Upper lobe of left lung (tissue), 6 donors: ENCODE measurements at regions not wholly inside any gene's neighbourhood (a gene's known extent, or its start where the extent isn't known, plus 50 kb on each side); places are given as distances from the start of the nearest gene placed in this dataset.

Experiments used
- ATAC-seq, 2 donors: fragments of 200-7000 bp; cut with Tn5 transposase; one replicate each; pipeline ENCODE4 v1.9.1; 2022; ENCODE audit warnings: mild to moderate bottlenecking in 2 of 2, moderate library complexity in 2 of 2; ENCODE audit not compliant: low FRiP score in 2 of 2
- DNase-seq, 2 donors: peaks; one replicate each; pipeline ENCODE4 v3.0.0-alpha.2; 2019 to 2020
- H3K27ac ChIP-seq, 4 donors: fragments of 200-600 bp; sonication (generic); one replicate each; pipeline ENCODE4 v1.5.1; 2016 to 2019
- H3K27me3 ChIP-seq, 4 donors: fragments of 200-600 bp; sonication (generic); one replicate each; pipeline ENCODE4 v1.5.1; 2017 to 2019
- H3K36me3 ChIP-seq, 4 donors: fragments of 200-600 bp; sonication (generic); one replicate each; pipeline ENCODE4 v1.5.1; 2016 to 2019
- H3K4me1 ChIP-seq, 4 donors: fragments of 200-600 bp; sonication (generic); one replicate each; pipeline ENCODE4 v1.5.1; 2018 to 2019
- H3K4me3 ChIP-seq, 4 donors: fragments of 200-600 bp; sonication (generic); one replicate each; pipeline ENCODE4 v1.5.1; 2017 to 2019; ENCODE audit warnings: mild to moderate bottlenecking in 2 of 4, moderate library complexity in 1 of 4
- H3K9me3 ChIP-seq, 4 donors: fragments of 200-600 bp; sonication (generic); one replicate each; pipeline ENCODE4 v1.5.1; 2018 to 2019
- EP300 ChIP-seq, 4 donors: sonication (generic); formaldehyde crosslinking; IDR thresholded peaks; one replicate each; pipeline ENCODE4 v1.5.1; 2017; ENCODE audit warnings: antibody characterized with exemption in 4 of 4, control low read depth in 2 of 4
- POLR2A ChIP-seq, 4 donors: fragments of 450-650 bp; IDR thresholded peaks; one replicate each; pipeline ENCODE4 v1.5.1; 2016 to 2017; ENCODE audit warnings: antibody characterized with exemption in 4 of 4, mild to moderate bottlenecking in 2 of 4
- POLR2AphosphoS5 ChIP-seq, 2 donors: sonication (generic); formaldehyde crosslinking; IDR thresholded peaks; one replicate each; pipeline ENCODE4 v1.5.1; 2017; ENCODE audit warnings: antibody characterized with exemption in 2 of 2
- WGBS, 2 donors: methylation state at CpG; one replicate each; pipeline ENCODE4 v1.1.5; 2017 to 2018; 5-methylcytosine and 5-hydroxymethylcytosine counted together
- TF ChIP-seq, protein P1 (sequence below), 6 experiments: fragments of 450-650 bp in 4 of 6; fragments of 200-600 bp in 2 of 6; sonication (generic) in 2 of 6; IDR thresholded peaks; one replicate each; pipeline ENCODE4 v1.5.1; 2016 to 2019; ENCODE audit warnings: antibody characterized with exemption in 6 of 6
- donor health status: DM: no; HTN: no; CAD: no; lungs with moderate emphysema.
- donor health status: DM: no; HTN: yes; CAD: no; lungs with severe emphysema.

DNA sequence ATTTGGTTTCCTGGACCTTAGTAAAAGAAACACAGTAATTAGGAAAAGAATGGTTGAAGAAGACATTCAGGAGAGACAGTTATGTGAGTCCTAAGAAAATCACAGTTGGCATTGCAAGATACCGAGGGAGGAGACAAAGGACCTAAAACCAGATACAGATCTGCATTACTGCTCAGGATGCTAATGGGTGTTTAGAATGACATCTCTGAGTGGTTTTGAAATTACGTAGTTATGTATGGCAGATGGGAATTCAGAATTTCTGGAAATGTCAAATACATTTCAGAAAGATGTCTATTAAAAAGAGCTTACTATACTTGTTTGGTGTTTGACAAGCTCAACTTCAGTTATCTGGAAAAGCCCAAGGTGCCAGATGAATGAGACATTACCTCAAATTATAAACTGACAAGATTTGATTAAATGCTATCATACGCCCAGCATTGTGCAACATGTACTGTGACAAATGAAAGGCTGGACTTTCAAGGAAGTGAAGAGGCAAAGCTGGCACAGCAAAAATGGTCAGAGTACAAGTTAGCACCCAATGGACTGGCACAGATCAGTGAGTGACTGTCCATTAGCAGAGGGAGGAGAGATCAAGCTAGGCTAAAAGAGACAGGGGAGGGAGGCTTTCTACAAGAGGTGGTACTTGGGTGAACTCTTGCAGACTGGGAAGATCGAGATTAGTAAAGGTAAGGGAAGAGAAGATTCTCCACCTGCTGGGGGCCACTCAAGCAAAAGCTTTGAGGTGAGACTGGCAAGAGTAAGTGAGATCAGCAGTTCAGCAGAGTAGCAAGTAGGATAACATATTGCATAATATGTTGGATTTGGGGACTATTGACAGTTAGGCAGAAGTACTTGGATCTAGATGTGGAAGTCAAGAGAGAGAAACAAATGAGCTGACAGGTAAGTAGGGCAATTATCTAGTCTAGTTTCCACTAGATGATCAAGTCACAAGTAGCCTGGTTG lies 168.9 kb downstream of the CYRIA start:
- Histone ChIP-seq H3K36me3 (no peaks in the 10 kb centered on the region), H3K4me1 (no peaks in the 10 kb centered on the region), H3K27ac (no peak overlapping the region), H3K27me3 (no peaks in the 10 kb centered on the region), H3K9me3 (no peaks in the 10 kb centered on the region), H3K4me3 (no peak overlapping the region)
- WGBS, 2 donors, result 67 to 80% methylated on average over 4 of the region's 4 CpGs
- DNase-seq, result no peak
- no peak for ATAC-seq
- TF ChIP-seq POLR2AphosphoS5 (IDR thresholded peaks at IDR 0.05) (no peak), EP300 (IDR thresholded peaks at IDR 0.05) (no peak), POLR2A (IDR thresholded peaks at IDR 0.05) (no peak)
- TF ChIP-seq, protein P1, sequence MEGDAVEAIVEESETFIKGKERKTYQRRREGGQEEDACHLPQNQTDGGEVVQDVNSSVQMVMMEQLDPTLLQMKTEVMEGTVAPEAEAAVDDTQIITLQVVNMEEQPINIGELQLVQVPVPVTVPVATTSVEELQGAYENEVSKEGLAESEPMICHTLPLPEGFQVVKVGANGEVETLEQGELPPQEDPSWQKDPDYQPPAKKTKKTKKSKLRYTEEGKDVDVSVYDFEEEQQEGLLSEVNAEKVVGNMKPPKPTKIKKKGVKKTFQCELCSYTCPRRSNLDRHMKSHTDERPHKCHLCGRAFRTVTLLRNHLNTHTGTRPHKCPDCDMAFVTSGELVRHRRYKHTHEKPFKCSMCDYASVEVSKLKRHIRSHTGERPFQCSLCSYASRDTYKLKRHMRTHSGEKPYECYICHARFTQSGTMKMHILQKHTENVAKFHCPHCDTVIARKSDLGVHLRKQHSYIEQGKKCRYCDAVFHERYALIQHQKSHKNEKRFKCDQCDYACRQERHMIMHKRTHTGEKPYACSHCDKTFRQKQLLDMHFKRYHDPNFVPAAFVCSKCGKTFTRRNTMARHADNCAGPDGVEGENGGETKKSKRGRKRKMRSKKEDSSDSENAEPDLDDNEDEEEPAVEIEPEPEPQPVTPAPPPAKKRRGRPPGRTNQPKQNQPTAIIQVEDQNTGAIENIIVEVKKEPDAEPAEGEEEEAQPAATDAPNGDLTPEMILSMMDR (IDR thresholded peaks at IDR 0.05), result no peak

DNA sequence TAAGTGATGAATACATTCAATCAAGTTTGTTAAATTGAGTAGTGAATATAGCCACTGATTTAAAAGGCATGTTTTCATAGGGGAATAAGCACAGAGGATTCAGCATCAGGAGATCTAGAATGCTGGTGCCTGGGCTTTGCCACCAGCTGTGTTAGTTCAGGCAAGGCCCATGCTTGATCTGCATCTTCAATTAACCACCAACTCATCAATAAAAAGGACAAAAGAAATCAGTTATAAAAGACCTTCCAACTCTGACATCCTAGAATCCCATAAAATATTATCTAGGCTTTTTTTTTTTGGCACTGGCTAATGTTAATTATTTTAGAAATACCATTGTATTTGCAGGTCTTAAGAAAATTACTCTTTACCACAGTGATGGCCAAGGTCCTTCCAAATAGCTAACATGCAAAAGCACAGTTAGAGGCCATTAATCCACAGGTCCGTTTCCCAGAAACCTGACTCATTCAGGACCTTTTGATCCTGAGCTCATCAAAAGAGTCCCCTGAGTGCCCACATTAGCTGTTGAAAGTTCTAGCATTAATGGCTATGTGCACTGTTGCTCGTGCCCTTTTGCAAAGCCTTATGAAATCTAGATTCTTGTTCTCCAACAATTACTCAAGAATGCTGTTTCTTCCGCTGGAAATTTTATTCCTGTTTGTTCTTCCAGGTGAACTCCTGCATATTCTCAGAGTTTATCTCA lies 170.0 kb downstream of the CYRIA start:
- Histone ChIP-seq H3K27ac (no peak overlapping the region), H3K4me3 (no peak overlapping the region), H3K4me1 (no peaks in the 10 kb centered on the region), H3K36me3 (no peaks in the 10 kb centered on the region), H3K9me3 (no peaks in the 10 kb centered on the region), H3K27me3 (no peaks in the 10 kb centered on the region)
- ATAC-seq (no peak), DNase-seq (no peak)
- TF ChIP-seq POLR2A (IDR thresholded peaks at IDR 0.05) (no peak), POLR2AphosphoS5 (IDR thresholded peaks at IDR 0.05) (no peak), EP300 (IDR thresholded peaks at IDR 0.05) (no peak)
- TF ChIP-seq, protein P1 (IDR thresholded peaks at IDR 0.05), result no peak
- 84 to 90% methylated on average over 3 of the region's 3 CpGs for WGBS, 2 donors

DNA sequence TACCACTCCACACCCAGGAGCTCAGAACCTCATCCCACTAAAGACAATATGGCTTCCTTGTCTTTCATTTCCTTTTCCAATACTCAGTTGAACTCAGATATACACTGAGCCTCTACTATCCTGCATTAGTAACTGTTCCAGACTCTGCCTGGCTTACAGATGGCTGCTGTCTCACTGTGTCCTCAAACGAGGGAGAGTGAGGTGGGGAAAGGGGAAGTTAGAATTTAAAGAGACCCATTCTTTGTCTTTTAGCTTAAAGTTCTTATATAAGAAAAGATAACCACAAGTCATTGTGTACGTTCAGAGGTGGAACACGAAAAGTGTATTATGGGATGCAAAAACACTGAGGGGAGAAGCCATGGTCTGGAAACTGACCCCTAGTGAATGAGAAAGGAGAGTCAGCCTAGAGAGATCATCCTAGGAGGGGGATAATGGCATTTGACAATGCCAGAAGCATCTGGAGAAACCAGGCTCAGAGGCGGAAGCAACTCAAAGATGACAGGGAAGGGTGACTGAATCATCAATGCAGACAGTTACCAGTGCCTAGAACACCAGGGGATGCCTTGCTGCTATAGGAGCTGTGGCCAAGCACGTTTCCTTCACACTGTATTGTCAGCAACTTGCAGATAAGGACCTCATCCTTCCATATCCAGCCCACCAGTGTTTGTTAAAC lies 170.7 kb downstream of the CYRIA start:
- WGBS, 2 donors, result 52% methylated on average over 5 of the region's 5 CpGs
- TF ChIP-seq POLR2AphosphoS5 (IDR thresholded peaks at IDR 0.05) (no peak), POLR2A (IDR thresholded peaks at IDR 0.05) (no peak), EP300 (IDR thresholded peaks at IDR 0.05) (no peak)
- TF ChIP-seq, protein P1 (IDR thresholded peaks at IDR 0.05), result no peak

DNA sequence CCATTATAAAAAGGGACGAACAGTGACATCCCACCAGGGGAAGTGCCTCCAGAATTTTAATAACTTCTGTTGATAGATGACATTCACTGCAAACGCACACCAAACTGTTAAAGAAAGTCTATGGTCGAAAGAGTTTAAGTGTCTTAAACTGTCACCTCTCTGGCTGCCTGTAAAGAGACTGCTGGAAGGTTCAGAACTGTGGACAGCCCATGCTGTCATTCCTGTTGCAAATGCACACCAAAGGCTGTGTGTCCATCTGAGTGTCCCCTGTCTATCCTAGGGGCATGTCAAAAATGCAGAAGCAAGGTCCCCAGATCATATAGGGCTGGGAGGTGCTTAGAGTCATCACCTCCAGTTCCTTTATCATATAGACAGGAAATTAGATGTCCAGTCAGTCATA lies 171.8 kb downstream of the CYRIA start:
- no peak overlapping the region for H3K4me3 ChIP-seq
- no peaks in the 10 kb centered on the region for H3K9me3 ChIP-seq
- H3K4me1 ChIP-seq, result no peaks in the 10 kb centered on the region
- H3K36me3 ChIP-seq, result no peaks in the 10 kb centered on the region
- no peak for DNase-seq
- ATAC-seq, result no peak
- no peak for TF ChIP-seq EP300 (IDR thresholded peaks at IDR 0.05)
- TF ChIP-seq POLR2A (IDR thresholded peaks at IDR 0.05), result no peak
- TF ChIP-seq, protein P1 (IDR thresholded peaks at IDR 0.05), result no peak
- TF ChIP-seq POLR2AphosphoS5 (IDR thresholded peaks at IDR 0.05), result no peak
- H3K27me3 ChIP-seq, result no peaks in the 10 kb centered on the region
- H3K27ac ChIP-seq, result no peak overlapping the region
- WGBS, 2 donors, result 62 to 70% methylated on average over 3 of the region's 3 CpGs

More for the DNA sequence above, 170.7 kb downstream of the CYRIA start:
- no peaks in the 10 kb centered on the region for H3K27me3 ChIP-seq
- no peak overlapping the region for H3K4me3 ChIP-seq
- no peaks in the 10 kb centered on the region for H3K36me3 ChIP-seq
- H3K9me3 ChIP-seq, result no peaks in the 10 kb centered on the region
- H3K27ac ChIP-seq, result no peak overlapping the region
- H3K4me1 ChIP-seq, result no peaks in the 10 kb centered on the region
- ATAC-seq, result no peak
- DNase-seq, result no peak
